ENCODE measurements at regions not wholly inside any gene's neighbourhood (a gene's known extent, or its start where the extent isn't known, plus 50 kb on each side); places are given as distances from the start of the nearest gene placed in this dataset.

DNA sequence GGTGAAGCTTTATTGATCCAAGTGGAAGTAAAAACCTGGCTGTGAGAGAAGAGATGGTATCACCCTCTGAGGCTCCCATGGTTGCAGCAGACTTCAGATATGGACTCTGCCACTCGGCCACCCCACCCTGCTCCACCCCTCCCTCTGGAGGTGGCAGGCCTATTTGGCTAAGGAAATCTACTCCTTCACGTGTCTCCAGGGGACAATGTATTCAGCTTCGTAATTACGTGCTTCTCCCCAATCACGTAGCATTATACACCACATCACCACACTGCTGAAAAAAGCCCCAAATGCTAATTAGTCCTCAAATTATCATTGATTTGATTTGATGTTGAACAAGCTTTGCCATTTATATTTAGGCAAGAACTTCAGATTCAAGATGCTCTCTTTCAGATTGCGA, 220.7 kb downstream of the OMA1 start:
- intact Hi-C loops (cut with DNase I; ENCODE audit: low total_unique reads) (no loop called here), in situ Hi-C loops (cut with MboI; ENCODE audit: low sequenced_read_pairs in 4 of 4) (no loop called here)
- Histone ChIP-seq H3K4me3 (no peak overlapping the region), H3K27ac (no peak overlapping the region), H3K27me3 (no peaks in the 10 kb centered on the region), H3K36me3 (no peaks in the 10 kb centered on the region), H3K9me3 (no peaks in the 10 kb centered on the region), H3K4me1 (no peaks in the 10 kb centered on the region)
- DNase-seq (no peak), ATAC-seq (no peak)
- TF ChIP-seq POLR2A (IDR thresholded peaks at IDR 0.05) (no peak), CTCF (IDR thresholded peaks at IDR 0.05 in 4 of 5, conservative IDR thresholded peaks at IDR 0.05 in 1 of 5) (no peak)

DNA sequence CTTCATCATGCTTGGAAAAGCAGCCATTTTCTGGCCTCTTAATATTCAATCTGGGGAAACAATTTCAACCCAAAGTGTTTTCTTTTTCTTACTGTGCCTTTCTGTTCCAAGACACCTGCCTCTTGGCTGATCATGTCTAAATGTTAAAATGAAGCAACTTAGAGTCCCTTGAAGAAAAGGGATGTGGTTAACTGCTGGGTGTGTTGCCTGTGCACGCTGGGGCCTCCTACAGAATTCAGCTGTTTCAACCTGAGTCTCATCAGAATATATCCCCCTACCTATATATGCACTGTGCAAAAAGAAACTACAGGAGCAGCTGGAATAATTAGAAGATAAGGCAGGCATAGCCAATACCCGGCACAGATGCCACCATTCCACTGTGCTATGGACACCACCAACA, 222.0 kb downstream of the OMA1 start:
- Histone ChIP-seq H3K9me3 (no peaks in the 10 kb centered on the region), H3K27me3 (no peaks in the 10 kb centered on the region), H3K4me1 (no peaks in the 10 kb centered on the region), H3K36me3 (no peaks in the 10 kb centered on the region), H3K4me3 (no peak overlapping the region), H3K27ac (no peak overlapping the region)
- no peak for ATAC-seq
- intact Hi-C loops (cut with DNase I; ENCODE audit: low total_unique reads) = no loop called here
- TF ChIP-seq CTCF (IDR thresholded peaks at IDR 0.05 in 4 of 5, conservative IDR thresholded peaks at IDR 0.05 in 1 of 5) (no peak), POLR2A (IDR thresholded peaks at IDR 0.05) (no peak)
- no peak for DNase-seq
- in situ Hi-C loops (cut with MboI; ENCODE audit: low sequenced_read_pairs in 4 of 4) = no loop called here

DNA sequence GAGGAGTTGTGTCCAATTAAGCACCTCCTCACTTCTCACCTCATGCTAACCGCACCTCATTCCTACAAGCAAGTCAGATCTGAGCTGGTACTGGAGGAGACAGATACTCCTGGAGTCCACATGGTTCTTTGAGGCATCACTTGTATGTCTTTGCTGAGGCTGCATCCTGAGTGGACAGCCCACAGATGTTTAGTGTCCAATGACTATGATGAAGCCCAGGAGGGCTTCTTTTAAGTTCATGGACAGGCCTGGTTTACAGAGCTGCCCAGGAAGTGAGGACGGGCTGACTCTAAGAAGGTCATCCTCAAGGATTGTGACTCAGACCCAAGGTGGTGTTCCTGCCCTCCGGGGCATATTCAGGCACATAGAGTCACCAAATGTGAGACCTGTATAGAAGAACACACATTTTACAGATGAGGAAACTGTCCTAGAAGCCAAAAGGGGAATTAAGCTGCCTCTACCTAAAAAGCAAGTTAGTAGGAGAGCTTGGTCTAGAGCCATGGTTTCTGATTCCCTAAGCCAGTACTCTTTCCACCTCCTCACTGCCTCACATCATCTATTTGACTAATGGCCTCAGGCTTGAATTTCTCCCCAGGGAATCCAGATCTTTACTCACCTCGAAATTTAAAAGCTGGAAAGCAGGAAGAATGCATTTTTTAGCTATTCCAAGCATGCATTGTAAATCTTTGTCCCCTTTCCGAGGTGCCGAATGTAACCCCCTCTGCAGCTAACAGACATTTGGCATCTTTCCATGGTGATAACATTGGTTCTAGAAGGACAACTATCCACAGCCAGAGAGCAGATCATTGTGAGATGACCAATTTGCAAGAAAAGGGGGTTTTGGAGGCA, 228.1 kb downstream of the OMA1 start:
- Histone ChIP-seq H3K9me3 (no peaks in the 10 kb centered on the region), H3K4me1 (no peaks in the 10 kb centered on the region), H3K27ac (no peak overlapping the region), H3K4me3 (no peak overlapping the region), H3K36me3 (no peaks in the 10 kb centered on the region), H3K27me3 (no peaks in the 10 kb centered on the region)
- in situ Hi-C loops (cut with MboI; ENCODE audit: low sequenced_read_pairs in 4 of 4) = no loop called here
- intact Hi-C loops (cut with DNase I; ENCODE audit: low total_unique reads) = no loop called here
- no peak for TF ChIP-seq POLR2A (IDR thresholded peaks at IDR 0.05)
- TF ChIP-seq CTCF (IDR thresholded peaks at IDR 0.05 in 4 of 5, conservative IDR thresholded peaks at IDR 0.05 in 1 of 5) = no peak
- ATAC-seq (no peak), DNase-seq (no peak)

- no peak for TF ChIP-seq CTCF (IDR thresholded peaks at IDR 0.05 in 4 of 5, conservative IDR thresholded peaks at IDR 0.05 in 1 of 5)
- no peak for TF ChIP-seq POLR2A (IDR thresholded peaks at IDR 0.05)
- intact Hi-C loops (cut with DNase I; ENCODE audit: low total_unique reads) = no loop called here
- DNase-seq (no peak), ATAC-seq (no peak)
- no peak overlapping the region for H3K4me3 ChIP-seq
- H3K36me3 ChIP-seq = no peaks in the 10 kb centered on the region
- no peaks in the 10 kb centered on the region for H3K27me3 ChIP-seq
- H3K4me1 ChIP-seq = no peaks in the 10 kb centered on the region
- H3K9me3 ChIP-seq = no peaks in the 10 kb centered on the region
- H3K27ac ChIP-seq = no peak overlapping the region
- in situ Hi-C loops (cut with MboI; ENCODE audit: low sequenced_read_pairs in 4 of 4) = no loop called here
These were observed 228.8 kb downstream of the OMA1 start for GRCh38 chr1:58317694-58318093.

GRCh38 chr1:58317086-58317485, 229.4 kb downstream of the OMA1 start:
- no peaks in the 10 kb centered on the region for H3K4me1 ChIP-seq
- ATAC-seq (no peak), DNase-seq (no peak)
- no peak overlapping the region for H3K4me3 ChIP-seq
- no peak for TF ChIP-seq POLR2A (IDR thresholded peaks at IDR 0.05)
- no peak for TF ChIP-seq CTCF (IDR thresholded peaks at IDR 0.05 in 4 of 5, conservative IDR thresholded peaks at IDR 0.05 in 1 of 5)
- H3K27ac ChIP-seq = no peak overlapping the region
- no peaks in the 10 kb centered on the region for H3K36me3 ChIP-seq
- no peaks in the 10 kb centered on the region for H3K9me3 ChIP-seq
- H3K27me3 ChIP-seq = no peaks in the 10 kb centered on the region
- in situ Hi-C loops (cut with MboI; ENCODE audit: low sequenced_read_pairs in 4 of 4) (no loop called here), intact Hi-C loops (cut with DNase I; ENCODE audit: low total_unique reads) (no loop called here)
